Tibial artery (tissue), 4 donors: ENCODE measurements at regions not wholly inside any gene's neighbourhood (a gene's known extent, or its start where the extent isn't known, plus 50 kb on each side); places are given as distances from the start of the nearest gene placed in this dataset.
"Not testable (repeated sequence)": the region's sequence is repeated elsewhere in the genome, so short reads cannot be mapped to it uniquely, and the experiment has no call there.

Experiments
- DNase-seq, 2 donors: peaks; one replicate each; pipeline ENCODE4 v3.0.0-alpha.2; 2019
- H3K27ac ChIP-seq, 2 donors: fragments of 200-600 bp; sonication (generic) in 1 of 2; 1 replicate in 1 of 2; 2 replicates in 1 of 2; pipeline ENCODE4 v1.5.1; 2018 to 2019; ENCODE audit warnings: mild to moderate bottlenecking in 1 of 2
- H3K27me3 ChIP-seq, 2 donors: fragments of 200-600 bp; sonication (generic) in 1 of 2; one replicate each; pipeline versions ENCODE4 v1.5.1 to v1.6.0; 2016 to 2019
- H3K36me3 ChIP-seq, 3 donors: fragments of 200-600 bp; sonication (generic) in 2 of 3; one replicate each; pipeline ENCODE4 v1.5.1; 2016 to 2019; ENCODE audit warnings: mild to moderate bottlenecking in 2 of 3
- H3K4me1 ChIP-seq, 4 donors: fragments of 200-600 bp; sonication (generic) in 2 of 4; 1 replicate in 3 of 4; 2 replicates in 1 of 4; pipeline ENCODE4 v1.5.1; 2016 to 2019
- H3K4me3 ChIP-seq, 2 donors: fragments of 200-600 bp; sonication (generic) in 1 of 2; 1 replicate in 1 of 2; 2 replicates in 1 of 2; pipeline ENCODE4 v1.5.1; 2018 to 2019; ENCODE audit warnings: mild to moderate bottlenecking in 2 of 2
- H3K9me3 ChIP-seq, 3 donors: fragments of 200-600 bp; sonication (generic) in 1 of 3; one replicate each; pipeline ENCODE4 v1.5.1; 2016 to 2019
- CTCF ChIP-seq, 2 experiments: fragments of 200-600 bp in 1 of 2; fragments of 450-650 bp in 1 of 2; IDR thresholded peaks; one replicate each; pipeline ENCODE4 v1.5.1; 2017 to 2019; ENCODE audit warnings: antibody characterized with exemption in 2 of 2, mild to moderate bottlenecking in 1 of 2, moderate library complexity in 1 of 2
- intact Hi-C: fragments of 100-400 bp; cut with DNase I; formaldehyde crosslinking; loops from one replicate; pipeline ENCODE4 v1.15.0; 2023; ENCODE audit warnings: low total_unique reads

GRCh38 chrX:76774912-76775311, 347.4 kb downstream of the MAGEE1 start:
- H3K4me3 ChIP-seq, H3K4me1 ChIP-seq, H3K9me3 ChIP-seq, intact Hi-C loops, H3K27ac ChIP-seq, H3K27me3 ChIP-seq, DNase-seq, H3K36me3 ChIP-seq: not testable (repeated sequence)

GRCh38 chrX:76796311-76796710, 368.8 kb downstream of the MAGEE1 start:
- H3K27ac ChIP-seq = no peak overlapping the region
- no peaks in the 10 kb centered on the region for H3K27me3 ChIP-seq
- no peak for TF ChIP-seq CTCF (IDR thresholded peaks at IDR 0.05)
- no peak overlapping the region for H3K4me3 ChIP-seq
- DNase-seq = no peak
- no peaks in the 10 kb centered on the region for H3K9me3 ChIP-seq
- no peaks in the 10 kb centered on the region for H3K4me1 ChIP-seq
- intact Hi-C loops = no loop called here
- H3K36me3 ChIP-seq = no peaks in the 10 kb centered on the region

- Histone ChIP-seq H3K27me3 (no peaks in the 10 kb centered on the region), H3K4me1 (no peaks in the 10 kb centered on the region), H3K27ac (no peak overlapping the region), H3K36me3 (no peaks in the 10 kb centered on the region), H3K9me3 (peaks cover 0 to 3% (median 0%) of the 10 kb centered on the region in 3 donors), H3K4me3 (no peak overlapping the region)
- DNase-seq = no peak
- TF ChIP-seq CTCF (IDR thresholded peaks at IDR 0.05) = no peak
- intact Hi-C loops = no loop called here
Observed at GRCh38 chrX:76802708-76803107, 375.2 kb downstream of the MAGEE1 start.

GRCh38 chrX:76815754-76816153, 388.2 kb downstream of the MAGEE1 start:
- H3K9me3 ChIP-seq = no peaks in the 10 kb centered on the region
- intact Hi-C loops = no loop called here

GRCh38 chrX:76817279-76817678, 389.8 kb downstream of the MAGEE1 start:
- DNase-seq, H3K27me3 ChIP-seq: not testable (repeated sequence)

More at GRCh38 chrX:76815754-76816153, 388.2 kb downstream of the MAGEE1 start:
- no peaks in the 10 kb centered on the region for H3K4me1 ChIP-seq
- H3K36me3 ChIP-seq = no peaks in the 10 kb centered on the region
- no peak overlapping the region for H3K4me3 ChIP-seq
- no peak overlapping the region for H3K27ac ChIP-seq
- no peaks in the 10 kb centered on the region for H3K27me3 ChIP-seq
- TF ChIP-seq CTCF (IDR thresholded peaks at IDR 0.05) = no peak
- no peak for DNase-seq

GRCh38 chrX:76821276-76821675, 393.8 kb downstream of the MAGEE1 start:
- Histone ChIP-seq H3K27me3 (no peaks in the 10 kb centered on the region), H3K36me3 (no peaks in the 10 kb centered on the region), H3K4me3 (no peak overlapping the region), H3K9me3 (no peaks in the 10 kb centered on the region), H3K4me1 (no peaks in the 10 kb centered on the region), H3K27ac (no peak overlapping the region)
- TF ChIP-seq CTCF (IDR thresholded peaks at IDR 0.05) = no peak
- intact Hi-C loops = no loop called here
- DNase-seq = no peak

More at GRCh38 chrX:76817279-76817678, 389.8 kb downstream of the MAGEE1 start:
- H3K9me3 ChIP-seq, H3K36me3 ChIP-seq, H3K27ac ChIP-seq, intact Hi-C loops, H3K4me1 ChIP-seq, H3K4me3 ChIP-seq: not testable (repeated sequence)

- H3K27me3 ChIP-seq = no peaks in the 10 kb centered on the region
- intact Hi-C loops = no loop called here
- H3K4me1 ChIP-seq = no peaks in the 10 kb centered on the region
- no peak for DNase-seq
- H3K4me3 ChIP-seq = no peak overlapping the region
- no peak overlapping the region for H3K27ac ChIP-seq
- H3K9me3 ChIP-seq = no peaks in the 10 kb centered on the region
- no peaks in the 10 kb centered on the region for H3K36me3 ChIP-seq
- no peak for TF ChIP-seq CTCF (IDR thresholded peaks at IDR 0.05)
Observed at GRCh38 chrX:76827672-76828071, 400.2 kb downstream of the MAGEE1 start.

- H3K9me3 ChIP-seq, H3K4me1 ChIP-seq, intact Hi-C loops, H3K36me3 ChIP-seq, H3K27ac ChIP-seq, DNase-seq, H3K27me3 ChIP-seq, H3K4me3 ChIP-seq: not testable (repeated sequence)
Observed at GRCh38 chrX:76840902-76841301, 413.4 kb downstream of the MAGEE1 start.
